Fibroblast of mammary gland (primary cell): ENCODE measurements at regions not wholly inside any gene's neighbourhood (a gene's known extent, or its start where the extent isn't known, plus 50 kb on each side); places are given as distances from the start of the nearest gene placed in this dataset.

Experiments used
- DNase-seq: peaks from one replicate; pipeline ENCODE4 v3.0.0-alpha.2; 2010; ENCODE audit warnings: low read depth
- H3K4me3 ChIP-seq: 2 replicates; pipeline ENCODE4 v1.5.1; 2011; ENCODE audit warnings: low read depth, mild to moderate bottlenecking, low read length, moderate library complexity; ENCODE audit not compliant: control insufficient read depth
- CTCF ChIP-seq: conservative IDR thresholded peaks from 2 replicates; pipeline ENCODE4 v1.5.1; 2011; ENCODE audit warnings: low read depth, low read length, inconsistent platforms; ENCODE audit not compliant: control insufficient read depth, insufficient read depth

GRCh38 chr5:16234598-16234997 lies 55.0 kb upstream of the MARCHF11 start:
- TF ChIP-seq CTCF = no peak
- no peak for DNase-seq
- H3K4me3 ChIP-seq = no peak overlapping the region

GRCh38 chr5:16233730-16234129 lies 54.1 kb upstream of the MARCHF11 start:
- DNase-seq = no peak
- H3K4me3 ChIP-seq = no peak overlapping the region
- no peak for TF ChIP-seq CTCF

- no peak for DNase-seq
- no peak overlapping the region for H3K4me3 ChIP-seq
- no peak for TF ChIP-seq CTCF
Observed at GRCh38 chr5:16229357-16229940, 49.9 kb upstream of the MARCHF11 start.
